WTC11 (cell line): ENCODE measurements at regions not wholly inside any gene's neighbourhood (a gene's known extent, or its start where the extent isn't known, plus 50 kb on each side); places are given as distances from the start of the nearest gene placed in this dataset.

Experiments used
- ATAC-seq: fragments of 200-7000 bp; cut with Tn5 transposase; 2 replicates; pipeline ENCODE4 v1.10.0; 2021; ENCODE audit warnings: mild to moderate bottlenecking, moderate library complexity
- CTCF ChIA-PET: fragments of 300-600 bp; sonication (Branson Sonifier 250); formaldehyde crosslinking; loops from one replicate; lab custom pipeline; 2021; ENCODE audit warnings: antibody characterized with exemption; lab: Charles Lee
- POLR2A ChIA-PET: fragments of 350-600 bp; sonication (Branson Sonifier 250); formaldehyde crosslinking; loops from one replicate; lab custom pipeline; 2021; ENCODE audit warnings: antibody characterized with exemption; lab: Charles Lee
- DNase-seq: peaks from one replicate; pipeline ENCODE4 v3.0.0; 2021; ENCODE audit warnings: low spot score
- H3K27ac Mint-ChIP-seq: 2 replicates; pipeline ENCODE4 v1.8.0; 2021; ENCODE audit warnings: mixed read lengths
- H3K27me3 Mint-ChIP-seq: 2 replicates; pipeline ENCODE4 v1.8.0; 2021; ENCODE audit warnings: low read depth, mild to moderate bottlenecking, moderate library complexity, mixed read lengths
- H3K36me3 Mint-ChIP-seq: 2 replicates; pipeline ENCODE4 v1.8.0; 2021; ENCODE audit warnings: mixed read lengths
- H3K4me1 Mint-ChIP-seq: 2 replicates; pipeline ENCODE4 v1.8.0; 2022; ENCODE audit warnings: mixed read lengths
- H3K4me3 Mint-ChIP-seq: 2 replicates; pipeline ENCODE4 v1.8.0; 2021; ENCODE audit warnings: mild to moderate bottlenecking, moderate library complexity, mixed read lengths
- H3K9me3 Mint-ChIP-seq: 2 replicates; pipeline ENCODE4 v1.8.0; 2021; ENCODE audit warnings: mixed read lengths
- CBFB ChIP-seq: sonication (generic); formaldehyde crosslinking; IDR thresholded peaks from 2 replicates; pipeline ENCODE4 v1.8.1; 2022; ENCODE audit warnings: mild to moderate bottlenecking, low read depth, missing genetic modification reagents
- CREM ChIP-seq: sonication (generic); formaldehyde crosslinking; IDR thresholded peaks from 2 replicates; pipeline ENCODE4 v1.8.1; 2022; ENCODE audit warnings: mild to moderate bottlenecking, missing genetic modification reagents, moderate library complexity
- NFYB ChIP-seq: sonication (generic); formaldehyde crosslinking; conservative IDR thresholded peaks from 2 replicates; pipeline ENCODE4 v1.8.0; 2022; ENCODE audit warnings: low read depth, missing genetic modification reagents
- NR1H2 ChIP-seq: sonication (generic); formaldehyde crosslinking; IDR thresholded peaks from 2 replicates; pipeline ENCODE4 v1.9.0; 2021; ENCODE audit warnings: mild to moderate bottlenecking, moderate library complexity, missing genetic modification reagents
- RORB ChIP-seq: fragments of 250-450 bp; sonication (Bioruptor Pico); IDR thresholded peaks from 2 replicates; pipeline ENCODE4 v1.9.0; 2021; ENCODE audit warnings: mild to moderate bottlenecking
- ZNF317 ChIP-seq: sonication (generic); formaldehyde crosslinking; IDR thresholded peaks from 2 replicates; pipeline ENCODE4 v1.8.1; 2023; ENCODE audit warnings: low read depth, mild to moderate bottlenecking, moderate library complexity, missing genetic modification reagents, borderline replicate concordance
- ZNF416 ChIP-seq: fragments of 250-450 bp; sonication (Bioruptor Pico); IDR thresholded peaks from 2 replicates; pipeline ENCODE4 v1.9.0; 2021; ENCODE audit warnings: mild to moderate bottlenecking, inconsistent platforms
- TF ChIP-seq, protein P1 (sequence below): sonication (generic); formaldehyde crosslinking; IDR thresholded peaks from 2 replicates; pipeline ENCODE4 v1.8.0; 2023; ENCODE audit warnings: missing genetic modification reagents, mild to moderate bottlenecking, borderline replicate concordance
- TF ChIP-seq, protein P2 (sequence below): sonication (generic); formaldehyde crosslinking; IDR thresholded peaks from 2 replicates; pipeline ENCODE4 v1.8.0; 2022; ENCODE audit warnings: mild to moderate bottlenecking, missing genetic modification reagents
- TF ChIP-seq, protein P3 (sequence below): sonication (generic); formaldehyde crosslinking; IDR thresholded peaks from 2 replicates; pipeline ENCODE4 v1.8.1; 2023; ENCODE audit warnings: mild to moderate bottlenecking, missing genetic modification reagents, borderline replicate concordance
- TF ChIP-seq, protein P4 (sequence below): sonication (generic); formaldehyde crosslinking; IDR thresholded peaks from 2 replicates; pipeline ENCODE4 v1.8.0; 2022; ENCODE audit warnings: missing genetic modification reagents
- TF ChIP-seq, protein P5 (sequence below): sonication (generic); formaldehyde crosslinking; conservative IDR thresholded peaks from 2 replicates; pipeline ENCODE4 v1.8.1; 2023; ENCODE audit warnings: mild to moderate bottlenecking, low read depth, missing genetic modification reagents, moderate library complexity
- TF ChIP-seq, protein P6 (sequence below): sonication (generic); formaldehyde crosslinking; conservative IDR thresholded peaks from 2 replicates; pipeline ENCODE4 v1.8.1; 2022; ENCODE audit warnings: mild to moderate bottlenecking, missing genetic modification reagents
- TF ChIP-seq, protein P7 (sequence below): fragments of 250-450 bp; sonication (Bioruptor Pico); IDR thresholded peaks from 2 replicates; pipeline ENCODE4 v1.9.0; 2021; ENCODE audit warnings: mild to moderate bottlenecking
- TF ChIP-seq, protein P8 (sequence below): sonication (generic); formaldehyde crosslinking; IDR thresholded peaks from 2 replicates; pipeline ENCODE4 v1.8.1; 2023; ENCODE audit warnings: mild to moderate bottlenecking, missing genetic modification reagents, moderate library complexity

DNA sequence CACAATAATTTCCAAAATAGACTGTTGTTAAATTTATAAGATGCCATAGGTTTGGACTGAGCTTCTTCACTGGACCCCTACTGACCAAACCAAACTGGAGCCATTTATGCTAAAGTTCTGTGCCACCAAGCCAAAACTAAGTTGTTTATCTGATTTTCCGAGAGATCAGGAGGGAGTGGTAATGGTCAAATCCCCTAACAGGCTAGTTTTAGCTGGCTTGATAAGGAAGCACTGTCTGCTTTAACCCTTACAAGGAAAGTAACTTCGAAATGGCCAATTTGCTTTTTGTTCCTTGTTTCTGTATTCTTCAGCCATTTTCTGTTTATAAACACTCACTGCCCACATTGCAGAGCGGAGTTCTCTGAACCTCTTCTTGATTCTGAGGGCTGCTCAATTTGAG is 246.8 kb upstream of the TUT7 start (continued):
- TF ChIP-seq, protein P1, sequence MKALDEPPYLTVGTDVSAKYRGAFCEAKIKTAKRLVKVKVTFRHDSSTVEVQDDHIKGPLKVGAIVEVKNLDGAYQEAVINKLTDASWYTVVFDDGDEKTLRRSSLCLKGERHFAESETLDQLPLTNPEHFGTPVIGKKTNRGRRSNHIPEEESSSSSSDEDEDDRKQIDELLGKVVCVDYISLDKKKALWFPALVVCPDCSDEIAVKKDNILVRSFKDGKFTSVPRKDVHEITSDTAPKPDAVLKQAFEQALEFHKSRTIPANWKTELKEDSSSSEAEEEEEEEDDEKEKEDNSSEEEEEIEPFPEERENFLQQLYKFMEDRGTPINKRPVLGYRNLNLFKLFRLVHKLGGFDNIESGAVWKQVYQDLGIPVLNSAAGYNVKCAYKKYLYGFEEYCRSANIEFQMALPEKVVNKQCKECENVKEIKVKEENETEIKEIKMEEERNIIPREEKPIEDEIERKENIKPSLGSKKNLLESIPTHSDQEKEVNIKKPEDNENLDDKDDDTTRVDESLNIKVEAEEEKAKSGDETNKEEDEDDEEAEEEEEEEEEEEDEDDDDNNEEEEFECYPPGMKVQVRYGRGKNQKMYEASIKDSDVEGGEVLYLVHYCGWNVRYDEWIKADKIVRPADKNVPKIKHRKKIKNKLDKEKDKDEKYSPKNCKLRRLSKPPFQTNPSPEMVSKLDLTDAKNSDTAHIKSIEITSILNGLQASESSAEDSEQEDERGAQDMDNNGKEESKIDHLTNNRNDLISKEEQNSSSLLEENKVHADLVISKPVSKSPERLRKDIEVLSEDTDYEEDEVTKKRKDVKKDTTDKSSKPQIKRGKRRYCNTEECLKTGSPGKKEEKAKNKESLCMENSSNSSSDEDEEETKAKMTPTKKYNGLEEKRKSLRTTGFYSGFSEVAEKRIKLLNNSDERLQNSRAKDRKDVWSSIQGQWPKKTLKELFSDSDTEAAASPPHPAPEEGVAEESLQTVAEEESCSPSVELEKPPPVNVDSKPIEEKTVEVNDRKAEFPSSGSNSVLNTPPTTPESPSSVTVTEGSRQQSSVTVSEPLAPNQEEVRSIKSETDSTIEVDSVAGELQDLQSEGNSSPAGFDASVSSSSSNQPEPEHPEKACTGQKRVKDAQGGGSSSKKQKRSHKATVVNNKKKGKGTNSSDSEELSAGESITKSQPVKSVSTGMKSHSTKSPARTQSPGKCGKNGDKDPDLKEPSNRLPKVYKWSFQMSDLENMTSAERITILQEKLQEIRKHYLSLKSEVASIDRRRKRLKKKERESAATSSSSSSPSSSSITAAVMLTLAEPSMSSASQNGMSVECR (CRISPR knock-in tag) = no peak
- TF ChIP-seq, protein P2, sequence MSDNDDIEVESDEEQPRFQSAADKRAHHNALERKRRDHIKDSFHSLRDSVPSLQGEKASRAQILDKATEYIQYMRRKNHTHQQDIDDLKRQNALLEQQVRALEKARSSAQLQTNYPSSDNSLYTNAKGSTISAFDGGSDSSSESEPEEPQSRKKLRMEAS (CRISPR knock-in tag) = no peak
- TF ChIP-seq, protein P3, sequence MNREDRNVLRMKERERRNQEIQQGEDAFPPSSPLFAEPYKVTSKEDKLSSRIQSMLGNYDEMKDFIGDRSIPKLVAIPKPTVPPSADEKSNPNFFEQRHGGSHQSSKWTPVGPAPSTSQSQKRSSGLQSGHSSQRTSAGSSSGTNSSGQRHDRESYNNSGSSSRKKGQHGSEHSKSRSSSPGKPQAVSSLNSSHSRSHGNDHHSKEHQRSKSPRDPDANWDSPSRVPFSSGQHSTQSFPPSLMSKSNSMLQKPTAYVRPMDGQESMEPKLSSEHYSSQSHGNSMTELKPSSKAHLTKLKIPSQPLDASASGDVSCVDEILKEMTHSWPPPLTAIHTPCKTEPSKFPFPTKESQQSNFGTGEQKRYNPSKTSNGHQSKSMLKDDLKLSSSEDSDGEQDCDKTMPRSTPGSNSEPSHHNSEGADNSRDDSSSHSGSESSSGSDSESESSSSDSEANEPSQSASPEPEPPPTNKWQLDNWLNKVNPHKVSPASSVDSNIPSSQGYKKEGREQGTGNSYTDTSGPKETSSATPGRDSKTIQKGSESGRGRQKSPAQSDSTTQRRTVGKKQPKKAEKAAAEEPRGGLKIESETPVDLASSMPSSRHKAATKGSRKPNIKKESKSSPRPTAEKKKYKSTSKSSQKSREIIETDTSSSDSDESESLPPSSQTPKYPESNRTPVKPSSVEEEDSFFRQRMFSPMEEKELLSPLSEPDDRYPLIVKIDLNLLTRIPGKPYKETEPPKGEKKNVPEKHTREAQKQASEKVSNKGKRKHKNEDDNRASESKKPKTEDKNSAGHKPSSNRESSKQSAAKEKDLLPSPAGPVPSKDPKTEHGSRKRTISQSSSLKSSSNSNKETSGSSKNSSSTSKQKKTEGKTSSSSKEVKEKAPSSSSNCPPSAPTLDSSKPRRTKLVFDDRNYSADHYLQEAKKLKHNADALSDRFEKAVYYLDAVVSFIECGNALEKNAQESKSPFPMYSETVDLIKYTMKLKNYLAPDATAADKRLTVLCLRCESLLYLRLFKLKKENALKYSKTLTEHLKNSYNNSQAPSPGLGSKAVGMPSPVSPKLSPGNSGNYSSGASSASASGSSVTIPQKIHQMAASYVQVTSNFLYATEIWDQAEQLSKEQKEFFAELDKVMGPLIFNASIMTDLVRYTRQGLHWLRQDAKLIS (CRISPR knock-in tag) = no peak
- TF ChIP-seq ZNF317 (CRISPR knock-in tag) (no peak), NFYB (CRISPR knock-in tag) (no peak), NR1H2 (CRISPR knock-in tag) (no peak)

DNA sequence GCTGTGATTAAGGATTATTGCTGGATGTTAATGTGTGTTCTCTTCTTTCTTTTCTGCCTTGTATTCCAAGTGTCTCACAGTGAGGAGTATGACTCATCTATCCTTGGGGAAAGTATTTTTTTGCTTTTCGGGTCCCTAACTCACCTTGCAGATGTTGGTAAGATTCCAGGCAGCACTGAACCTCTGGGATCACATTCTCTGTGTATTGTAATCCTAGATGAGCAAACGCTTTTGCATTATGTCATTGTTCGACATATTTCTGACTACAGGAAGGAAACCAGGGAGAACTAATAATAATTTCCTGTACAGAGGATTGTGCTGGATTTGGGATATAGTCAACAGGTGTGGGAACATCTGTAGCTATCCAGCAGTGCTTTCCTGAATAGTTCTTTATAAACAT is 246.1 kb upstream of the TUT7 start:
- DNase-seq (no peak), ATAC-seq (no peak)
- Mint-ChIP-seq H3K27me3 (peaks cover 60% of the 10 kb centered on the region), H3K9me3 (peaks cover 14% of the 10 kb centered on the region), H3K27ac (no peak overlapping the region), H3K36me3 (peaks cover 3% of the 10 kb centered on the region; the same call in 1 of the 2 replicates), H3K4me3 (no peak overlapping the region), H3K4me1 (peaks cover 33% of the 10 kb centered on the region)
- ChIA-PET CTCF (interaction anchor here (0.8 kb wide), 1 partner anchor 37 kb away, joined by 4 read pairs; no protein-coding TSS in a partner anchor), POLR2A (no interaction called here)
- TF ChIP-seq, protein P4, sequence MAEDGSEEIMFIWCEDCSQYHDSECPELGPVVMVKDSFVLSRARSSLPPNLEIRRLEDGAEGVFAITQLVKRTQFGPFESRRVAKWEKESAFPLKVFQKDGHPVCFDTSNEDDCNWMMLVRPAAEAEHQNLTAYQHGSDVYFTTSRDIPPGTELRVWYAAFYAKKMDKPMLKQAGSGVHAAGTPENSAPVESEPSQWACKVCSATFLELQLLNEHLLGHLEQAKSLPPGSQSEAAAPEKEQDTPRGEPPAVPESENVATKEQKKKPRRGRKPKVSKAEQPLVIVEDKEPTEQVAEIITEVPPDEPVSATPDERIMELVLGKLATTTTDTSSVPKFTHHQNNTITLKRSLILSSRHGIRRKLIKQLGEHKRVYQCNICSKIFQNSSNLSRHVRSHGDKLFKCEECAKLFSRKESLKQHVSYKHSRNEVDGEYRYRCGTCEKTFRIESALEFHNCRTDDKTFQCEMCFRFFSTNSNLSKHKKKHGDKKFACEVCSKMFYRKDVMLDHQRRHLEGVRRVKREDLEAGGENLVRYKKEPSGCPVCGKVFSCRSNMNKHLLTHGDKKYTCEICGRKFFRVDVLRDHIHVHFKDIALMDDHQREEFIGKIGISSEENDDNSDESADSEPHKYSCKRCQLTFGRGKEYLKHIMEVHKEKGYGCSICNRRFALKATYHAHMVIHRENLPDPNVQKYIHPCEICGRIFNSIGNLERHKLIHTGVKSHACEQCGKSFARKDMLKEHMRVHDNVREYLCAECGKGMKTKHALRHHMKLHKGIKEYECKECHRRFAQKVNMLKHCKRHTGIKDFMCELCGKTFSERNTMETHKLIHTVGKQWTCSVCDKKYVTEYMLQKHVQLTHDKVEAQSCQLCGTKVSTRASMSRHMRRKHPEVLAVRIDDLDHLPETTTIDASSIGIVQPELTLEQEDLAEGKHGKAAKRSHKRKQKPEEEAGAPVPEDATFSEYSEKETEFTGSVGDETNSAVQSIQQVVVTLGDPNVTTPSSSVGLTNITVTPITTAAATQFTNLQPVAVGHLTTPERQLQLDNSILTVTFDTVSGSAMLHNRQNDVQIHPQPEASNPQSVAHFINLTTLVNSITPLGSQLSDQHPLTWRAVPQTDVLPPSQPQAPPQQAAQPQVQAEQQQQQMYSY (CRISPR knock-in tag) = no peak
- TF ChIP-seq CREM (no peak), ZNF416 (CRISPR knock-in tag) (no peak), NFYB (CRISPR knock-in tag) (no peak), CBFB (CRISPR knock-in tag) (no peak), RORB (CRISPR knock-in tag) (no peak)
- TF ChIP-seq, protein P5, sequence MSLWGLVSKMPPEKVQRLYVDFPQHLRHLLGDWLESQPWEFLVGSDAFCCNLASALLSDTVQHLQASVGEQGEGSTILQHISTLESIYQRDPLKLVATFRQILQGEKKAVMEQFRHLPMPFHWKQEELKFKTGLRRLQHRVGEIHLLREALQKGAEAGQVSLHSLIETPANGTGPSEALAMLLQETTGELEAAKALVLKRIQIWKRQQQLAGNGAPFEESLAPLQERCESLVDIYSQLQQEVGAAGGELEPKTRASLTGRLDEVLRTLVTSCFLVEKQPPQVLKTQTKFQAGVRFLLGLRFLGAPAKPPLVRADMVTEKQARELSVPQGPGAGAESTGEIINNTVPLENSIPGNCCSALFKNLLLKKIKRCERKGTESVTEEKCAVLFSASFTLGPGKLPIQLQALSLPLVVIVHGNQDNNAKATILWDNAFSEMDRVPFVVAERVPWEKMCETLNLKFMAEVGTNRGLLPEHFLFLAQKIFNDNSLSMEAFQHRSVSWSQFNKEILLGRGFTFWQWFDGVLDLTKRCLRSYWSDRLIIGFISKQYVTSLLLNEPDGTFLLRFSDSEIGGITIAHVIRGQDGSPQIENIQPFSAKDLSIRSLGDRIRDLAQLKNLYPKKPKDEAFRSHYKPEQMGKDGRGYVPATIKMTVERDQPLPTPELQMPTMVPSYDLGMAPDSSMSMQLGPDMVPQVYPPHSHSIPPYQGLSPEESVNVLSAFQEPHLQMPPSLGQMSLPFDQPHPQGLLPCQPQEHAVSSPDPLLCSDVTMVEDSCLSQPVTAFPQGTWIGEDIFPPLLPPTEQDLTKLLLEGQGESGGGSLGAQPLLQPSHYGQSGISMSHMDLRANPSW (CRISPR knock-in tag) = no peak
- TF ChIP-seq, protein P6, sequence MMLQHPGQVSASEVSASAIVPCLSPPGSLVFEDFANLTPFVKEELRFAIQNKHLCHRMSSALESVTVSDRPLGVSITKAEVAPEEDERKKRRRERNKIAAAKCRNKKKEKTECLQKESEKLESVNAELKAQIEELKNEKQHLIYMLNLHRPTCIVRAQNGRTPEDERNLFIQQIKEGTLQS (CRISPR knock-in tag) = no peak
- TF ChIP-seq, protein P7, sequence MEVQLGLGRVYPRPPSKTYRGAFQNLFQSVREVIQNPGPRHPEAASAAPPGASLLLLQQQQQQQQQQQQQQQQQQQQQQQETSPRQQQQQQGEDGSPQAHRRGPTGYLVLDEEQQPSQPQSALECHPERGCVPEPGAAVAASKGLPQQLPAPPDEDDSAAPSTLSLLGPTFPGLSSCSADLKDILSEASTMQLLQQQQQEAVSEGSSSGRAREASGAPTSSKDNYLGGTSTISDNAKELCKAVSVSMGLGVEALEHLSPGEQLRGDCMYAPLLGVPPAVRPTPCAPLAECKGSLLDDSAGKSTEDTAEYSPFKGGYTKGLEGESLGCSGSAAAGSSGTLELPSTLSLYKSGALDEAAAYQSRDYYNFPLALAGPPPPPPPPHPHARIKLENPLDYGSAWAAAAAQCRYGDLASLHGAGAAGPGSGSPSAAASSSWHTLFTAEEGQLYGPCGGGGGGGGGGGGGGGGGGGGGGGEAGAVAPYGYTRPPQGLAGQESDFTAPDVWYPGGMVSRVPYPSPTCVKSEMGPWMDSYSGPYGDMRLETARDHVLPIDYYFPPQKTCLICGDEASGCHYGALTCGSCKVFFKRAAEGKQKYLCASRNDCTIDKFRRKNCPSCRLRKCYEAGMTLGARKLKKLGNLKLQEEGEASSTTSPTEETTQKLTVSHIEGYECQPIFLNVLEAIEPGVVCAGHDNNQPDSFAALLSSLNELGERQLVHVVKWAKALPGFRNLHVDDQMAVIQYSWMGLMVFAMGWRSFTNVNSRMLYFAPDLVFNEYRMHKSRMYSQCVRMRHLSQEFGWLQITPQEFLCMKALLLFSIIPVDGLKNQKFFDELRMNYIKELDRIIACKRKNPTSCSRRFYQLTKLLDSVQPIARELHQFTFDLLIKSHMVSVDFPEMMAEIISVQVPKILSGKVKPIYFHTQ = no peak
- TF ChIP-seq, protein P8, sequence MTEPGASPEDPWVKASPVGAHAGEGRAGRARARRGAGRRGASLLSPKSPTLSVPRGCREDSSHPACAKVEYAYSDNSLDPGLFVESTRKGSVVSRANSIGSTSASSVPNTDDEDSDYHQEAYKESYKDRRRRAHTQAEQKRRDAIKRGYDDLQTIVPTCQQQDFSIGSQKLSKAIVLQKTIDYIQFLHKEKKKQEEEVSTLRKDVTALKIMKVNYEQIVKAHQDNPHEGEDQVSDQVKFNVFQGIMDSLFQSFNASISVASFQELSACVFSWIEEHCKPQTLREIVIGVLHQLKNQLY = no peak
